Esophagus squamous epithelium (tissue), 5 donors: ENCODE measurements at regions not wholly inside any gene's neighbourhood (a gene's known extent, or its start where the extent isn't known, plus 50 kb on each side); places are given as distances from the start of the nearest gene placed in this dataset.
A peak's percentile ranks its signal among the peaks of the same experiment; 100 is the strongest.

Experiments used
- DNase-seq: peaks from one replicate; lab custom pipeline; 2025; lab: John Stamatoyannopoulos, UW
- H3K27ac ChIP-seq, 4 donors: fragments of 200-600 bp; sonication (generic); one replicate each; pipeline ENCODE4 v1.5.1; 2016 to 2019; ENCODE audit warnings: mild to moderate bottlenecking in 1 of 4
- H3K27me3 ChIP-seq, 4 donors: fragments of 200-600 bp; sonication (generic); 1 replicate in 3 of 4; 2 replicates in 1 of 4; pipeline versions ENCODE4 v1.5.1 to v1.6.0; 2017 to 2021; ENCODE audit warnings: antibody characterized with exemption in 1 of 4
- H3K36me3 ChIP-seq, 3 donors: fragments of 200-600 bp; sonication (generic); one replicate each; pipeline ENCODE4 v1.5.1; 2016 to 2019
- H3K4me1 ChIP-seq, 3 donors: fragments of 200-600 bp; sonication (generic); one replicate each; pipeline ENCODE4 v1.5.1; 2017 to 2019
- H3K4me3 ChIP-seq, 4 donors: fragments of 200-600 bp; sonication (generic); 1 replicate in 3 of 4; 2 replicates in 1 of 4; pipeline ENCODE4 v1.5.1; 2016 to 2019; ENCODE audit warnings: mild to moderate bottlenecking in 2 of 4, moderate library complexity in 1 of 4
- H3K9me3 ChIP-seq, 3 donors: fragments of 200-600 bp; sonication (generic); one replicate each; pipeline ENCODE4 v1.5.1; 2016 to 2019
- POLR2A ChIP-seq, 4 donors: fragments of 450-650 bp; IDR thresholded peaks; one replicate each; pipeline ENCODE4 v1.6.1; 2017; ENCODE audit warnings: antibody characterized with exemption in 4 of 4, mild to moderate bottlenecking in 4 of 4, moderate library complexity in 3 of 4
- WGBS, 2 donors: methylation state at CpG; one replicate each; pipeline ENCODE4 v1.1.5; 2018; 5-methylcytosine and 5-hydroxymethylcytosine counted together
- intact Hi-C: fragments of 100-400 bp; cut with DNase I; formaldehyde crosslinking; loops from one replicate; pipeline ENCODE4 v1.15.0; 2022
- TF ChIP-seq, protein P1 (sequence below), 6 experiments: fragments of 450-650 bp in 4 of 6; fragments of 200-600 bp in 2 of 6; sonication (generic) in 2 of 6; IDR thresholded peaks; one replicate each; pipeline ENCODE4 v1.5.1; 2016 to 2019; ENCODE audit warnings: antibody characterized with exemption in 6 of 6, mild to moderate bottlenecking in 4 of 6, moderate library complexity in 4 of 6
- donor health status: DM: yes; HTN: yes; CAD: no.

DNA sequence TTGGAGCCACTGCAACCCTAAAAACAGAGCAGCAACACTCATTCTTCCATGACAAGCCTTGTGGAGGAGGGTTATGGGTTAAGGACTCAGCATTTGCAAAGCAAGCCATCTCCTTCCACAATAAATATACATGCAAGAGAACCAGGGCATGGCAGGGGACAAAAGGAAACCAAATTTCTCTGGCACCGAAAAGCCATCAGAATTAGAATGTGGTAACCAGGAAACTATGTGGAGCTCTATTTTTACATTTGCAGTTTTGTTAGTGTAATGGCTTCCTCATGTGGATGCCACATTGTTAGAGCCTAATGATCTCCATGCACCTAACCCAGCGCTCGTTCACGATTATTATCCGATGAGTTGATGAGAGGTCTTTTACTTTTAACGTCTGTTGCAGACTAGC lies 91.7 kb downstream of the NAV1 start:
- intact Hi-C loops = no loop called here
- H3K9me3 ChIP-seq = no peaks in the 10 kb centered on the region
- no peaks in the 10 kb centered on the region for H3K36me3 ChIP-seq
- H3K4me3 ChIP-seq = no peak overlapping the region
- H3K4me1 ChIP-seq = peaks cover 0 to 32% (median 29%) of the 10 kb centered on the region in 3 donors
- H3K27ac ChIP-seq = no peak overlapping the region
- H3K27me3 ChIP-seq = peaks cover 0 to 8% (median 0%) of the 10 kb centered on the region in 4 donors
- TF ChIP-seq, protein P1, sequence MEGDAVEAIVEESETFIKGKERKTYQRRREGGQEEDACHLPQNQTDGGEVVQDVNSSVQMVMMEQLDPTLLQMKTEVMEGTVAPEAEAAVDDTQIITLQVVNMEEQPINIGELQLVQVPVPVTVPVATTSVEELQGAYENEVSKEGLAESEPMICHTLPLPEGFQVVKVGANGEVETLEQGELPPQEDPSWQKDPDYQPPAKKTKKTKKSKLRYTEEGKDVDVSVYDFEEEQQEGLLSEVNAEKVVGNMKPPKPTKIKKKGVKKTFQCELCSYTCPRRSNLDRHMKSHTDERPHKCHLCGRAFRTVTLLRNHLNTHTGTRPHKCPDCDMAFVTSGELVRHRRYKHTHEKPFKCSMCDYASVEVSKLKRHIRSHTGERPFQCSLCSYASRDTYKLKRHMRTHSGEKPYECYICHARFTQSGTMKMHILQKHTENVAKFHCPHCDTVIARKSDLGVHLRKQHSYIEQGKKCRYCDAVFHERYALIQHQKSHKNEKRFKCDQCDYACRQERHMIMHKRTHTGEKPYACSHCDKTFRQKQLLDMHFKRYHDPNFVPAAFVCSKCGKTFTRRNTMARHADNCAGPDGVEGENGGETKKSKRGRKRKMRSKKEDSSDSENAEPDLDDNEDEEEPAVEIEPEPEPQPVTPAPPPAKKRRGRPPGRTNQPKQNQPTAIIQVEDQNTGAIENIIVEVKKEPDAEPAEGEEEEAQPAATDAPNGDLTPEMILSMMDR (IDR thresholded peaks at IDR 0.05) = no peak
- TF ChIP-seq POLR2A (IDR thresholded peaks at IDR 0.05) = no peak
- 56 to 67% methylated on average over 6 of the region's 6 CpGs for WGBS, 2 donors
- DNase-seq = no peak

DNA sequence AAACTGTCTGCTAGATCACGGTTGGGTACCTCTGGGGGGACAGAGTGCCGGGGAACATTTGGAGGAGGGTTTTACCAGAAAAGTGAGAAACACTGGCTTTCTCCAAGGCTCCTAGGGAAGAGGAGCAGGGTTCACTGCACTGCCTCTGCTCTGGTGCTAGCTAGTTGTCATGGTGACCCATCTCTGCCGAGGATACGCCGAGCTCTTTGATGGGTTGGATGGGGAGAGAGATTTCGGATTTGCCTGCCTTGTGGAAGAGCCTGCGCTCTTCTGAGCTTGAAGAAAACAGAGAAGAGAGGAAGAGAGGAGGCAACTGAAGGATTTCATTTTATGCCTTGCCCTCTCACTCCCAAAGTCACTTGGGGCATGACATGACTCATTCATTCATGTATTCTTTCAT lies 92.1 kb downstream of the NAV1 start:
- no peak for TF ChIP-seq POLR2A (IDR thresholded peaks at IDR 0.05)
- TF ChIP-seq, protein P1 (IDR thresholded peaks at IDR 0.05) = no peak
- Histone ChIP-seq H3K4me3 (no peak overlapping the region), H3K27ac (no peak overlapping the region), H3K9me3 (no peaks in the 10 kb centered on the region), H3K4me1 (peaks cover 0 to 31% (median 24%) of the 10 kb centered on the region in 3 donors), H3K36me3 (no peaks in the 10 kb centered on the region), H3K27me3 (peaks cover 0 to 8% (median 0%) of the 10 kb centered on the region in 4 donors)
- 82 to 93% methylated on average over 4 to 7 of the region's 7 CpGs for WGBS, 2 donors
- no peak for DNase-seq
- intact Hi-C loops = no loop called here

DNA sequence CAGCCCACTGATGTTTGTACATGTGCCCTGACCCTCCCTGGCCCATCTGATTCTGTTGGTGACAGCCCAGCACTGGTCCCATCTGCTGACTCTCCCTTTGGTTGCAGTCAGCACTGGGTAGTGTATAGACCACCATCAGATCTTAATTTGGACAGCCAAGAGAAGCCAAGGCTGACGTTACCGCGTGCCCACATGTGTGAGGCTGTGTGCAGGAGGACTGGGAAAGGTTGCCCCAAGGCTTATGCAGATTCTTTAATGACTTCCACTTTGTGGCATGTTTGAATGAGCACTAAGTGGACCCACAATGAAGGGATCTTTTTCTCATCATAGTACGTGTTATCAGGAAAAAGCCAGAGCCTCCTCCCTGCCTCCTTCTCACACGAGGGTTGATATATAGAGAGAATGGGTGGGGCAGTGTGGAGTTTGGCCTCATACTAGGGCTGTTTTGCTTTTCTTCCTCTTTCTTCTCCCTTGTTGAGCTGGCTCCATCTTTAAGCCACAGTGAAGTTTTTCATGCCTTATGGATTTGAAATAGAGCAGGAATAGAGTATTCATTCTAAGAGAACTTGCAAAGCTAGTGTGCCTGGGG lies 93.5 kb downstream of the NAV1 start:
- no peak overlapping the region for H3K27ac ChIP-seq
- TF ChIP-seq POLR2A (IDR thresholded peaks at IDR 0.05) = no peak
- TF ChIP-seq, protein P1 (IDR thresholded peaks at IDR 0.05) = no peak
- WGBS, 2 donors = 73 to 82% methylated on average over 5 of the region's 5 CpGs

DNA sequence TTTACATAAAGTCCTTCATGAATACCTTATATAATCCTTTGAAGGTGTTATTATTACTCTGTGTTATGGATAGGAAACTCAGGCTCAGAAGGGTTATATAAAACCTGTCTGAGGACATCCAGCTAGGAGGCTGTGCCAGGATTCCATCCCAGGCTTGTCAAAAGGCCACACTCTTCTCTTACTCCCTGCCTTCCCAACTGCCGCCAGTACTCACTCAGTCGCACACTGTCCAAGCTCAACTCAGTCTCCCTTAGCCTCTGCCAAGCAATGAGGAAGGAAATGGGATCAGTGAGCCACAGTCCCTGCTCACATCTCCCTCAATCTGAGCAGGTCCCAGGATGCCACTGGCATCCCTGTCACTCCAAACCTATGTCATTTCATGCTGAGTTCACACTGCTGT lies 94.4 kb downstream of the NAV1 start:
- peak overlapping the region in 1 of 4 donors; percentile 21 for H3K27ac ChIP-seq
- TF ChIP-seq, protein P1 (IDR thresholded peaks at IDR 0.05) = no peak
- TF ChIP-seq POLR2A (IDR thresholded peaks at IDR 0.05) = no peak

More for the DNA sequence above, 93.5 kb downstream of the NAV1 start:
- Histone ChIP-seq H3K9me3 (no peaks in the 10 kb centered on the region), H3K4me1 (peaks cover 4 to 34% (median 22%) of the 10 kb centered on the region in 3 donors), H3K4me3 (no peak overlapping the region), H3K36me3 (no peaks in the 10 kb centered on the region), H3K27me3 (peaks cover 0 to 8% (median 0%) of the 10 kb centered on the region in 4 donors)
- intact Hi-C loops = no loop called here
- no peak for DNase-seq

DNA sequence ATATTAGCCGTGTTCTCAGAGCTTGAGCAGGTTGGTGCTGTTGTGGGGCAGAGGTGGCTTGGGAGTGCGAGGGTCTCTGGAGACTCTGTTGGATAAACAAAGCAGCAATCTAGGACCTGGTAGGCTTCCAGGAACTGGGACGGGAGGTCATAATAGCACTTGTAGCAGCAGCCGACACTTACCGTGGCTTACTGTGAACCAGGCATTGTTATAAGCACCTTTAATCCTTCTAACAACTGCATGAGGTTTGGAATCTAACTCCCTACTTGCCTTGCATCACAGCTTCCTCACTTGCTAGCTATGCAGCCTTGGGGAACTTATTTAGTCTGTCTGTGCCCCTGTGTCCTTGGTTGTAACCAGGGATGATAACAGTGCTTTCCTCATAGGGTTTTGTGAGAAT lies 94.9 kb downstream of the NAV1 start:
- 67 to 72% methylated on average over 5 of the region's 5 CpGs for WGBS, 2 donors
- Histone ChIP-seq H3K27me3 (peaks cover 0 to 8% (median 0%) of the 10 kb centered on the region in 4 donors), H3K4me1 (peaks cover 4 to 40% (median 22%) of the 10 kb centered on the region in 3 donors), H3K27ac (peak overlapping the region in 1 of 4 donors; percentile 21), H3K9me3 (no peaks in the 10 kb centered on the region), H3K36me3 (no peaks in the 10 kb centered on the region), H3K4me3 (no peak overlapping the region)
- TF ChIP-seq, protein P1 (IDR thresholded peaks at IDR 0.05) = no peak
- no peak for TF ChIP-seq POLR2A (IDR thresholded peaks at IDR 0.05)
- intact Hi-C loops = no loop called here
- DNase-seq = no peak

More for the DNA sequence above, 94.4 kb downstream of the NAV1 start:
- intact Hi-C loops = no loop called here
- Histone ChIP-seq H3K4me3 (no peak overlapping the region), H3K27me3 (peaks cover 0 to 8% (median 0%) of the 10 kb centered on the region in 4 donors), H3K36me3 (no peaks in the 10 kb centered on the region), H3K4me1 (peaks cover 4 to 38% (median 22%) of the 10 kb centered on the region in 3 donors), H3K9me3 (no peaks in the 10 kb centered on the region)
- no peak for DNase-seq
- 60 to 83% methylated on average over 1 to 2 of the region's 2 CpGs for WGBS, 2 donors
